ENCODE measurements at regions not wholly inside any gene's neighbourhood (a gene's known extent, or its start where the extent isn't known, plus 50 kb on each side); places are given as distances from the start of the nearest gene placed in this dataset.

DNA sequence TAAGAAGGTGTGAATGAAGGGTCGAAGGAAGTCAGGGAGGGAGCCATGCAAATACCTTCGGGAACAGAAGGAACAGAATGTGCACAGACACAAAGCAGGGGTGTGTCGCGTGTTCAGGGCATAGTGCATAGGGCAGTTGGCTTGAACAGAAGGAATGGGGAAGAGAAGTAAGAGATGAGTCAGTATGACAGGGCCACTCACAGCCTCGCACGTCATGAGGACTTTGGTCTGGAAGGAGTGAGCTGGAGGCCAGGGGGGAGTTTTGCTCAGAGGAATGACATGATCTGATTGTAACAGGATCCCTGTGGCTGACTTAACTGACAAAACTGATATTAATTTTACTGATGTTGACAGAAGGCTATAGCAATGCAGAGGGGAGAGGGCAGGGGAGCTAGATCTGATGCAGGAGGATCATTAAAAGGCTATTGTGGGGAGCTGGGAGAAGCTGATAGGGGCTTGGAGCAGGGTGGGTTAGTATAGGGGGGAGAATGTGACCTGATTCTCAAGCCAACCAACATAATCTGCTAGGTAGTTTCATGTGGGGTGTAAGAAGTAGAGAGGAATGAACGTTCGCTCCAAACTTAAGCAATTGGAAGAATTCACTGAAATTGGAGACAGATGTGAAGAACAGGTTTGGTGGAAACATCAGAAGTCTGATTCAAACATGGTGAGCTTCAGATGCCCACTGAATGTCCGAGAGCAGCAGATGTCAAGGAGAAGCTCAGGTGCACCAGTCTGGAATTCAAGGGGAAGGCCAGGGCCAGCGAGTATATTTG lies 60.4 kb upstream of the COPS8 start:
- POLR2A ChIA-PET: no interaction called here
- BruUV-seq (replicated peaks): no TSS peak
- Histone ChIP-seq H4K20me1 (replicated peaks; ENCODE audit: control insufficient read depth, insufficient read depth, low read length) (no peaks in the 10 kb centered on the region), H3K9me3 (replicated peaks; ENCODE audit: control insufficient read depth, insufficient read depth, low read depth, low read length) (no peaks in the 10 kb centered on the region), H3K4me1 (replicated peaks in 1 of 2; ENCODE audit: control insufficient read depth in 2 of 2, insufficient read depth in 2 of 2, low read length in 2 of 2) (no peaks in the 10 kb centered on the region), H3K4me2 (ENCODE audit: insufficient read depth, low read length) (no peak overlapping the region), H3K9ac (ENCODE audit: insufficient read depth in 1 of 2, low read depth in 2 of 2, low read length in 2 of 2) (no peak overlapping the region), H3K9me1 (ENCODE audit: control insufficient read depth, insufficient read depth, low read length) (no peaks in the 10 kb centered on the region), H3K4me3 (no peak overlapping the region), H3K36me3 (ENCODE audit: control insufficient read depth, insufficient read depth, low read length) (no peaks in the 10 kb centered on the region), H2AFZ (ENCODE audit: low read depth, low read length) (no peak overlapping the region), H3K79me2 (ENCODE audit: control insufficient read depth, insufficient read depth, low read length) (no peaks in the 10 kb centered on the region), H3K27ac (ENCODE audit: extremely low read depth, low read depth, low read length) (no peak overlapping the region), H3K27me3 (ENCODE audit: control insufficient read depth in 2 of 2, insufficient read depth in 2 of 2, low read length in 2 of 2) (peaks cover 0 to 6% of the 10 kb centered on the region in 2 experiments; a peak in 1 of 5 replicates)
- 0% methylated on average over 8 of the region's 10 CpGs for WGBS (ENCODE audit: insufficient coverage, low coverage, missing lambda C conversion rate)
- TF ChIP-seq ZNF436 (CRISPR knock-in tag; IDR thresholded peaks at IDR 0.05): no peak
- no peak for TF ChIP-seq ZNF224 (CRISPR knock-in tag; IDR thresholded peaks at IDR 0.05)
- no peak for TF ChIP-seq ZBTB7A (IDR thresholded peaks at IDR 0.05; ENCODE audit: borderline replicate concordance, control insufficient read depth, low read depth, low read length)
- TF ChIP-seq RAD21 (CRISPR knock-in tag; conservative IDR thresholded peaks at IDR 0.05 in 1 of 2, IDR thresholded peaks at IDR 0.05 in 1 of 2): no peak
- TF ChIP-seq C11orf30 (IDR thresholded peaks at IDR 0.05; ENCODE audit: low read depth): no peak
- TF ChIP-seq NFATC3 (IDR thresholded peaks at IDR 0.05): no peak
- FAIRE-seq (no peak), DNase-seq (ENCODE audit: extremely low read depth in 1 of 4, low spot score in 3 of 4) (no peak), ATAC-seq (no peak)
- CTCF ChIA-PET (ENCODE audit: low intra/inter-chr PET ratio): no interaction called here
- intact Hi-C loops (cut with micrococcal nuclease) (no loop called here), in situ Hi-C loops (cut with MboI) (no loop called here)

Data from K562 (cell line).